Type B pancreatic cell (in vitro differentiated cells): ENCODE measurements at regions not wholly inside any gene's neighbourhood (a gene's known extent, or its start where the extent isn't known, plus 50 kb on each side); places are given as distances from the start of the nearest gene placed in this dataset.

Experiments
- DNase-seq: peaks from one replicate; pipeline ENCODE4 v3.0.0; 2021; ENCODE audit warnings: mixed read lengths; ENCODE audit not compliant: unreplicated experiment; ENCODE audit errors: extremely low spot score
- H3K27ac Mint-ChIP-seq: 2 replicates; pipeline ENCODE4 v1.8.0; 2021; ENCODE audit warnings: mild to moderate bottlenecking, mixed read lengths
- H3K27me3 Mint-ChIP-seq: 2 replicates; pipeline ENCODE4 v1.8.0; 2021; ENCODE audit warnings: mixed read lengths
- H3K36me3 Mint-ChIP-seq: 2 replicates; pipeline ENCODE4 v1.8.0; 2021; ENCODE audit warnings: mixed read lengths
- H3K4me1 Mint-ChIP-seq: one replicate; pipeline ENCODE4 v1.8.0; 2021; ENCODE audit warnings: mixed read lengths; ENCODE audit not compliant: unreplicated experiment
- H3K4me3 Mint-ChIP-seq: 2 replicates; pipeline ENCODE4 v1.8.0; 2021; ENCODE audit warnings: mild to moderate bottlenecking, mixed read lengths
- H3K9me3 Mint-ChIP-seq: 2 replicates; pipeline ENCODE4 v1.8.0; 2021; ENCODE audit warnings: mixed read lengths
- TF ChIP-seq, protein P1 (sequence below): fragments of 200-600 bp; sonication (generic); conservative IDR thresholded peaks from 2 replicates; pipeline ENCODE4 v1.5.0; 2021; ENCODE audit warnings: antibody characterized with exemption, mild to moderate bottlenecking

GRCh38 chr3:150057227-150057626 lies 86.5 kb upstream of the PFN2 start:
- Mint-ChIP-seq H3K36me3 (no peaks in the 10 kb centered on the region), H3K27me3 (peaks cover 12% of the 10 kb centered on the region), H3K27ac (no peak overlapping the region), H3K9me3 (no peaks in the 10 kb centered on the region), H3K4me1 (peaks cover 12% of the 10 kb centered on the region), H3K4me3 (no peak overlapping the region)
- no peak for DNase-seq
- TF ChIP-seq, protein P1, sequence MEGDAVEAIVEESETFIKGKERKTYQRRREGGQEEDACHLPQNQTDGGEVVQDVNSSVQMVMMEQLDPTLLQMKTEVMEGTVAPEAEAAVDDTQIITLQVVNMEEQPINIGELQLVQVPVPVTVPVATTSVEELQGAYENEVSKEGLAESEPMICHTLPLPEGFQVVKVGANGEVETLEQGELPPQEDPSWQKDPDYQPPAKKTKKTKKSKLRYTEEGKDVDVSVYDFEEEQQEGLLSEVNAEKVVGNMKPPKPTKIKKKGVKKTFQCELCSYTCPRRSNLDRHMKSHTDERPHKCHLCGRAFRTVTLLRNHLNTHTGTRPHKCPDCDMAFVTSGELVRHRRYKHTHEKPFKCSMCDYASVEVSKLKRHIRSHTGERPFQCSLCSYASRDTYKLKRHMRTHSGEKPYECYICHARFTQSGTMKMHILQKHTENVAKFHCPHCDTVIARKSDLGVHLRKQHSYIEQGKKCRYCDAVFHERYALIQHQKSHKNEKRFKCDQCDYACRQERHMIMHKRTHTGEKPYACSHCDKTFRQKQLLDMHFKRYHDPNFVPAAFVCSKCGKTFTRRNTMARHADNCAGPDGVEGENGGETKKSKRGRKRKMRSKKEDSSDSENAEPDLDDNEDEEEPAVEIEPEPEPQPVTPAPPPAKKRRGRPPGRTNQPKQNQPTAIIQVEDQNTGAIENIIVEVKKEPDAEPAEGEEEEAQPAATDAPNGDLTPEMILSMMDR: no peak

DNA sequence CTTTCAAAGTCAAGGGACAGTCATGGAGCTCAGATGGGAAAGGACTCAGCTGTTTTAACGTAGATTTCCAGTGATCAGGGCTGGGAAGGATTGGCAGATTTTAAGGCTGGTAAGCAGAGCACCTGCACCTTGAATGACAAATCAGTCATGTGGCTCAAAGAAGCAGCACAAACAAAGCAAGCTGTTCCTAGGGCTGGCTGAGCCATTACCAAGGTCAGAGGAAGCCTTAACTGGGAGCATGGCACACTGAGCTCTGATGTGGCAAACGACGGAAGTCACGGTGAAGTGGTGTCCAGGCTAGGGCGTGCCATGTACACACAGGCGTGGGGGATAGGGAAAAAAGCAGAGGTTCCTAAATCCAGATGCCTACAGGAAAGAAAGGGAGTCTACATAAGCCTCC lies 84.6 kb upstream of the PFN2 start:
- Mint-ChIP-seq H3K27ac (no peak overlapping the region), H3K4me3 (no peak overlapping the region), H3K36me3 (no peaks in the 10 kb centered on the region), H3K9me3 (no peaks in the 10 kb centered on the region), H3K27me3 (peaks cover 12% of the 10 kb centered on the region), H3K4me1 (peaks cover 4% of the 10 kb centered on the region)
- no peak for DNase-seq
- TF ChIP-seq, protein P1: no peak

DNA sequence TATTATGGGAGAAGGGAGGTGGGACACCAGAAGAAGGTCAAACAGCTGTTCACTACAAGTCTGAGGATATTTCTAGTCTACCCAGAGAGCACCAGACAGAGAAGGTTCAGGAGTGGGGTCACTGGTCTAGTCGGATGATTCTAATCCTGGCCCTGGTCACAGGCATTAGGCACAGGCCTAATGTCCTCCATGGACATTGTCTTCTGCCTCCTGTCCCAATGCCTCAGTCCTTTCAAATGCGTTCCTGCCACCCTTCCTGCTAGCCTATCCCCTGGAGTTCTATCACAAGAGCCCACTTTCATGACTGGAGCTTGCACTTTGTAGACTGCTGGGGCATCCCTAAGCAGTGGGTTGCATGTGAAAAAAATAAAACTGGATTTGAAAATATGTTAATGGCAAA lies 83.9 kb upstream of the PFN2 start:
- Mint-ChIP-seq H3K27ac (no peak overlapping the region), H3K4me1 (no peaks in the 10 kb centered on the region), H3K27me3 (peaks cover 12% of the 10 kb centered on the region), H3K9me3 (no peaks in the 10 kb centered on the region), H3K36me3 (no peaks in the 10 kb centered on the region), H3K4me3 (no peak overlapping the region)
- no peak for DNase-seq
- TF ChIP-seq, protein P1: no peak

DNA sequence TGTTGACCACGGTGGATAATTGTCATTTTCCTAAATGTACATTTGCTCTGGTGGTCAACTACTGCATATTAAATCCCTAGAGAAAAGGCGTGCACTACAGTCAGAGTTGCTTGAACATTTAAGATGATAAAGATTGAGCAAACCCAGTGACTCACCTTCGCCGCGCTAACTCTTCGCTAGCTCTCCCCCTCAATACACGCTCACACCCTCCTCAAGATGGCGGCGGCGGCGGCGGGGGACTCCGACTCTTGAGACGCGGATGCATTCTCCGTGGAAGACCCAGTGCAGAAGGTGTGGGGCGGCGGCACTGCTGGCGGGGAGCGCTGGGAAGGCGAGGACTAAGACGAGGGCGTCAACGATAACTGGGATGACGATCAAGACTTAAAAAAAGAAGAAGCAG lies 79.8 kb upstream of the PFN2 start:
- TF ChIP-seq, protein P1: no peak
- Mint-ChIP-seq H3K27ac (no peak overlapping the region), H3K4me3 (no peak overlapping the region), H3K27me3 (peaks cover 8% of the 10 kb centered on the region), H3K36me3 (no peaks in the 10 kb centered on the region), H3K9me3 (no peaks in the 10 kb centered on the region), H3K4me1 (no peaks in the 10 kb centered on the region)
- no peak for DNase-seq

DNA sequence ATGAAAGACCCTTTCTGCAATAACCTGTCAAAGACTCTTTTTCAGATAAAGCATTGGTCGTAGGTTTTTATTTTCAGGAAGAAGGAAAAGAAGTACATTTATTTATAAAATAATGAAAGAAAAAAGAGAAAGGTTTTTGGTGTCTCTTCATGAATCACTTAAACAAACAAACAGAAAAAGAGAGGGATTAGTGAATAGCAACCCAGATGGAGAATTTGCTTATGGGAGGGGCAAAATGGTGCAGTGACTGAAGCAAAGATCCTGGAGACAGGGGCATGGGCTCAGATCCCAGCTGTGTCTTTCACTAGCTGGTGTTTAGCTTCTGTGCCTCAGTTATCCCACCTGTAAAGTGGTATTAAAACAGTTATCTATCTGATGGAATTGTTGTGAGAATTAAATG lies 78.6 kb upstream of the PFN2 start:
- no peaks in the 10 kb centered on the region for H3K4me1 Mint-ChIP-seq
- no peak for DNase-seq
- TF ChIP-seq, protein P1: no peak

GRCh38 chr3:150041877-150042276 lies 71.2 kb upstream of the PFN2 start:
- TF ChIP-seq, protein P1: no peak
- Mint-ChIP-seq H3K27me3 (no peaks in the 10 kb centered on the region), H3K9me3 (peaks cover 12% of the 10 kb centered on the region), H3K4me3 (no peak overlapping the region), H3K4me1 (no peaks in the 10 kb centered on the region), H3K27ac (no peak overlapping the region), H3K36me3 (no peaks in the 10 kb centered on the region)
- DNase-seq: no peak

More for the DNA sequence above, 78.6 kb upstream of the PFN2 start:
- H3K27ac Mint-ChIP-seq: no peak overlapping the region
- no peak overlapping the region for H3K4me3 Mint-ChIP-seq
- H3K27me3 Mint-ChIP-seq: peaks cover 3% of the 10 kb centered on the region
- no peaks in the 10 kb centered on the region for H3K9me3 Mint-ChIP-seq
- no peaks in the 10 kb centered on the region for H3K36me3 Mint-ChIP-seq
